ENCODE measurements at regions not wholly inside any gene's neighbourhood (a gene's known extent, or its start where the extent isn't known, plus 50 kb on each side); places are given as distances from the start of the nearest gene placed in this dataset.

DNA sequence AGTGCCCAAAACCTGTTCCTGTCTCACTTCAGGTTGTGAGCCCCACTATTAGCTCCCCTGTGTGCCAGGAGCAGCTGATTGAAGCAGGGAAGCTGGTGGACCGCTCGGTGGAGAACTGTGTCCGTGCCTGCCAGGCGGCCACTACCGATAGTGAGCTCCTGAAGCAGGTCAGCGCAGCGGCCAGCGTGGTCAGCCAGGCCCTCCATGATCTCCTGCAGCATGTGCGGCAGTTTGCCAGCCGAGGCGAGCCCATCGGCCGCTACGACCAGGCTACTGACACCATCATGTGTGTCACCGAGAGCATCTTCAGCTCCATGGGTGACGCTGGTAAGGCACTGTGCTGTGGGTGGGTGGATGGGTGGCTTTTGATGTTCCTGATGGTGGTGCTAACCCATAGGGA, 334.1 kb upstream of the TPM1 start:
- no peak for DNase-seq (ENCODE audit: low read depth)

GRCh38 chr15:62709261-62709660, 333.3 kb upstream of the TPM1 start:
- DNase-seq (ENCODE audit: low read depth), result no peak

- no peak for DNase-seq (ENCODE audit: low read depth)
Measured at GRCh38 chr15:62711691-62712454, 330.7 kb upstream of the TPM1 start.

GRCh38 chr15:62712455-62712839, 330.1 kb upstream of the TPM1 start:
- no peak for DNase-seq (ENCODE audit: low read depth)

GRCh38 chr15:62715946-62716345, 326.6 kb upstream of the TPM1 start:
- no peak for DNase-seq (ENCODE audit: low read depth)

- no peak for DNase-seq (ENCODE audit: low read depth)
Measured at GRCh38 chr15:62717496-62717895, 325.1 kb upstream of the TPM1 start.

DNA sequence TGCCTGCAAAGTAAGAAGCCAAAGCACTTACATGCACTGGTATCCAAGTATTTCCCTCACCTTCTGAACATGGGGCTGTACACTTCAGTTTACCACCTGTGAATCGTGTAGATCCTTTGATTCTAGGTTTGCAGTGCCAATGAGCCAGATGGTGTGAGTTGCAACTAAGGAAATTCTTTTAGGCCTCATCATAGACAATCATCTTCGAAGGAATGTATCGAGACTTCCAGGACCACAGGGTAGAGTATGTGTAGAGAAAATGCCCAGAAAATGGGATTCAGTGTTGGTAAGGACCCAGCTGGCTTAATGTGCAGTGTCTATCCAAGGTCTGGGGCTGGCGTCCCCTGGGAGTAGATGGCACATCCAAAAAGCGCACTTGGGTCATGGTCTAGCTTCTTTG, 323.2 kb upstream of the TPM1 start:
- DNase-seq (ENCODE audit: low read depth), result no peak

GRCh38 chr15:62722237-62722636, 320.3 kb upstream of the TPM1 start:
- no peak for DNase-seq (ENCODE audit: low read depth)

DNA sequence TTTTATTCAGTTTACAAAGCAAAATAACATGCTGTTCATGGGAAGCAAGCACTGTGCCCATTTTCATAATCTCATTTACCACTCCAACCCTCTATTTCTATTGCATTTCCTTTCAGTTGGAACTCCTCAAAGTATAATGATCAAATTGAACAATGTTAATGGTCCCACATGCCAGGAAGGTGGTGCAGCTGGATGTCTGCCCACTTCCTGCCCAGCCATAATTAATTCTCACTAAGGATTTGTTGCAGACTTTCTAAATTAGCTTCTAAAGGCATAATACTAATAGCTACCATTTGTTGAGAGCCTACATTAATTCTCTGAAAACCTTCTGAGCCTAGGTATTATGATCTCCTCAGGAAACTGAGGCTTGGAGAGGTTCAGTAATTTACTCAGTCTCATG, 316.1 kb upstream of the TPM1 start:
- no peak for DNase-seq (ENCODE audit: low read depth)

GRCh38 chr15:62727501-62727900, 315.0 kb upstream of the TPM1 start:
- no peak for DNase-seq (ENCODE audit: low read depth)

GRCh38 chr15:62730825-62731224, 311.7 kb upstream of the TPM1 start:
- DNase-seq (ENCODE audit: low read depth), result no peak

DNA sequence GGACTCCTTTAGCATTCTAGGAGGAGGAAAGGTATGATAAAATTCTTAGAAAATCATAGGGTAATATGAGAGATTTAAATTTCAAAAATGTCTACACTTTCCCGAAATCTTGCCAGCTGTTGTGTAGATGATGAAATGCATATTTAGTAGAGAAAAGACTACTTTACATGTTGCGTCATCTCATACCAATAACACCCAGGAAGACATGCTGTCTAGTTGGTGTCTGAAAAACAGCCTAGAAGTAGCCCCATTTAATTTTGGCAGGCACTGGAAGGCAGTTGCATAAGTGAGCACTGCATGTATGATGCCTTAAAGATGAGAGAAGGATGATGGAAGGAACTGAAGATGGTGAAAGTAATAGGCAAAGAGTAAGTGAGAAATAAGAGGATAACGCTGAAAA, 310.5 kb upstream of the TPM1 start:
- DNase-seq (ENCODE audit: low read depth), result no peak

- DNase-seq (ENCODE audit: low read depth), result no peak
Measured at GRCh38 chr15:62734706-62735105, 307.8 kb upstream of the TPM1 start.

- DNase-seq (ENCODE audit: low read depth), result no peak
Measured at GRCh38 chr15:62736756-62737155, 305.8 kb upstream of the TPM1 start.

DNA sequence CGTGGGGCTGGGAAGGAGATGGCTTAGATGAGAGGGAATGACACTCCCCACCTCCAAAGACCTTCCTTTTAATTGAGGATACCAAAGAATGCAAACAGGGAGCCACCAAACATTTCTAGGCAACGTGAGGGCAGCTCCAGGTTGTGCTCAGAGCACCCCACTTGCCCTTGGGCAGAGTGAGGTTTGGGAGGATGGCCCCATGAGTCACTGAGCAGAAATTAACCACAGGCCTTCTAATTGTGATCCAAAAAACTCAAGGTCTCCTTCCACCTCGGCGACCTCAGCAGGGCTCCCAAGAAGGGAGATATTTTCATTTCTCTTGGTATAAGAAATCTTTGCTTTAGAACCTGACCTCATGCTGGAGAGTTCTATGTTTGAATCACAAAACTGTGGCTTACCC, 305.0 kb upstream of the TPM1 start:
- no peak for DNase-seq (ENCODE audit: low read depth)

- no peak for DNase-seq (ENCODE audit: low read depth)
Measured at GRCh38 chr15:62739082-62739481, 303.5 kb upstream of the TPM1 start.

DNA sequence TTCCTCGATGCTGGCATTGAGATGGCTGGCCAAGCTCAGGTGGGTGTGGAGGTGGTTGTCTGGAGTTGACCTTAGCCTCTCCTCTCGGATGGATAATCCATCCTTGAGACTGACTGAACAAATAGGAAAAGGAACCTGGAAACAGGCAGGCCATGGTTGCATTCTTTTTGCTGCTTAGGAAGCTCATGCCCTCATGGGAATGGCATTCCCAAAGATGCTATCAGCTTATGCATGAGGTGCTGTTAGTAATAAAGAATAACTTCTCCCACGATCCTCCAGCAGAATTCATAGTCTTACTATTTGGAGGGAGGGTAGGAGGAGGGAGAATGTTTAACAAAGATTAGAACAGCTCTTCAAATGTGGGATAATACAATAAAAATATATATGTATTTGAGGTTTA, 303.0 kb upstream of the TPM1 start:
- DNase-seq (ENCODE audit: low read depth), result no peak

- no peak for DNase-seq (ENCODE audit: low read depth)
Measured at GRCh38 chr15:62740141-62741004, 302.2 kb upstream of the TPM1 start.

DNA sequence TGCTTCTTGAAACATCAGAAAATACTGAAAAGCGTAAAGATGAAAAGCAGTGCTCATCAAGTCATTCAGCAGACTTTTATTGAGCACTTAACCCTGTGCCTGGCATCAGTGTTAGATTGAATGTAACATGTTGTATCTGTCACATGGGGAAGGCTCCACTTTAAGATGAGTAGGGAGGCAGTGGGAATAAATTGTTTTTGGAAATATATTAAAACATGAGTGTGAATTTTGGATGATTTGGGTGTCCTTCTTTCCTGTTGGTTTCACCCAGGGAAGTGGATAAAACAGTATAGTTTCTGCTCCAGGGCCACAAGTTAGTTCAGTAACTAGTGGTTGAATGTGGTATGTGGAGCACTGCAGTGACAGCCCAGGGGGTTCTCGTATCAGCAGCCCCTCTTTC, 301.4 kb upstream of the TPM1 start:
- no peak for DNase-seq (ENCODE audit: low read depth)

GRCh38 chr15:62742409-62743171, 300.0 kb upstream of the TPM1 start:
- no peak for DNase-seq (ENCODE audit: low read depth)

- no peak for DNase-seq (ENCODE audit: low read depth)
Measured at GRCh38 chr15:62745621-62746225, 296.8 kb upstream of the TPM1 start.

GRCh38 chr15:62748196-62748595, 294.4 kb upstream of the TPM1 start:
- DNase-seq (ENCODE audit: low read depth), result no peak

Data from activated gamma-delta T cell treated with anti-CD3 and anti-CD28 coated beads, Interleukin-2, amount 50 U/mL, for 16 hours (primary cell).